HG03378 (cell line): ENCODE measurements at regions not wholly inside any gene's neighbourhood (a gene's known extent, or its start where the extent isn't known, plus 50 kb on each side); places are given as distances from the start of the nearest gene placed in this dataset.
"Not testable (repeated sequence)": the region's sequence is repeated elsewhere in the genome, so short reads cannot be mapped to it uniquely, and the experiment has no call there.

ENCODE experiments used
- ATAC-seq: cut with Tn5 transposase; IDR thresholded peaks from one replicate; pipeline ENCODE4 v1.9.1; 2021; ENCODE audit warnings: mild to moderate bottlenecking, moderate library complexity; ENCODE audit not compliant: unreplicated experiment

GRCh38 chr4:127449449-127449848 lies 183.3 kb upstream of the INTU start:
- no peak for ATAC-seq

- ATAC-seq, result no peak
Measured at GRCh38 chr4:127450276-127450675, 182.5 kb upstream of the INTU start.

- no peak for ATAC-seq
Measured at GRCh38 chr4:127463883-127464282, 168.9 kb upstream of the INTU start.

- ATAC-seq, result no peak
Measured at GRCh38 chr4:127469542-127469941, 163.2 kb upstream of the INTU start.

GRCh38 chr4:127469959-127470809 lies 162.6 kb upstream of the INTU start:
- ATAC-seq, result no peak

GRCh38 chr4:127478271-127478670 lies 154.5 kb upstream of the INTU start:
- ATAC-seq, result not testable (repeated sequence)

- no peak for ATAC-seq
Measured at GRCh38 chr4:127479031-127479622, 153.6 kb upstream of the INTU start.

GRCh38 chr4:127482049-127482448 lies 150.7 kb upstream of the INTU start:
- no peak for ATAC-seq

GRCh38 chr4:127484117-127484516 lies 148.6 kb upstream of the INTU start:
- ATAC-seq, result no peak

- ATAC-seq, result no peak
Measured at GRCh38 chr4:127486248-127486647, 146.5 kb upstream of the INTU start.

GRCh38 chr4:127491571-127491970 lies 141.2 kb upstream of the INTU start:
- ATAC-seq, result no peak

- not testable (repeated sequence) for ATAC-seq
Measured at GRCh38 chr4:127496875-127497274, 135.9 kb upstream of the INTU start.

GRCh38 chr4:127498366-127498765 lies 134.4 kb upstream of the INTU start:
- no peak for ATAC-seq

- no peak for ATAC-seq
Measured at GRCh38 chr4:127500242-127500641, 132.5 kb upstream of the INTU start.

GRCh38 chr4:127501103-127501502 lies 131.7 kb upstream of the INTU start:
- ATAC-seq, result no peak

GRCh38 chr4:127503111-127503510 lies 129.6 kb upstream of the INTU start:
- no peak for ATAC-seq

GRCh38 chr4:127505203-127505602 lies 127.6 kb upstream of the INTU start:
- no peak for ATAC-seq

- ATAC-seq, result peak; percentile 55
Measured at GRCh38 chr4:127506283-127506682, 126.5 kb upstream of the INTU start.

GRCh38 chr4:127509155-127509554 lies 123.6 kb upstream of the INTU start:
- ATAC-seq, result no peak

GRCh38 chr4:127512672-127513071 lies 120.1 kb upstream of the INTU start:
- not testable (repeated sequence) for ATAC-seq

- not testable (repeated sequence) for ATAC-seq
Measured at GRCh38 chr4:127515259-127515658, 117.5 kb upstream of the INTU start.

GRCh38 chr4:127518046-127518445 lies 114.7 kb upstream of the INTU start:
- no peak for ATAC-seq
